Keratinocyte (primary cell): ENCODE measurements at regions not wholly inside any gene's neighbourhood (a gene's known extent, or its start where the extent isn't known, plus 50 kb on each side); places are given as distances from the start of the nearest gene placed in this dataset.

Experiments used
- DNase-seq: peaks from one replicate; pipeline ENCODE4 v3.0.0-alpha.2; 2011; ENCODE audit warnings: low read depth, missing footprints, low spot score
- FAIRE-seq: peaks from 2 replicates; lab custom pipeline; 2011; peaks lifted over from hg19 to GRCh38; lab: Jason Lieb, UNC
- H2AFZ ChIP-seq: 2 replicates; pipeline ENCODE4 v1.6.0; 2012; ENCODE audit warnings: low read length, control low read depth, inconsistent platforms; ENCODE audit not compliant: control insufficient read depth
- H3K27ac ChIP-seq: 2 replicates; pipeline ENCODE4 v1.5.1; 2011; ENCODE audit warnings: low read length; ENCODE audit not compliant: control insufficient read depth, insufficient read depth
- H3K27me3 ChIP-seq: 3 replicates; pipeline ENCODE4 v1.6.0; 2011; ENCODE audit warnings: low read length; ENCODE audit not compliant: control insufficient read depth, insufficient read depth; ENCODE audit errors: extremely low read depth
- H3K36me3 ChIP-seq, 2 experiments: 2 replicates in 1 of 2; 3 replicates in 1 of 2; pipeline ENCODE4 v1.5.1; 2011; ENCODE audit warnings: low read length in 2 of 2, mild to moderate bottlenecking in 1 of 2; ENCODE audit not compliant: control insufficient read depth in 2 of 2, insufficient read depth in 2 of 2; ENCODE audit errors: extremely low read depth in 1 of 2
- H3K4me1 ChIP-seq: 3 replicates; pipeline ENCODE4 v1.5.1; 2011; ENCODE audit warnings: low read length; ENCODE audit not compliant: control insufficient read depth, insufficient read depth; ENCODE audit errors: extremely low read depth
- H3K4me2 ChIP-seq: 3 replicates; pipeline ENCODE4 v1.6.0; 2011; ENCODE audit warnings: low read depth, low read length; ENCODE audit not compliant: control insufficient read depth, insufficient read depth; ENCODE audit errors: extremely low read depth
- H3K4me3 ChIP-seq, 3 experiments: fragments of 200-600 bp in 1 of 3; sonication (generic) in 1 of 3; 2 replicates in 2 of 3; 3 replicates in 1 of 3; pipeline ENCODE4 v1.5.1; 2011 to 2016; ENCODE audit warnings: low read length in 3 of 3, mild to moderate bottlenecking in 3 of 3, control low read depth in 2 of 3, inconsistent platforms in 1 of 3, low read depth in 1 of 3, mixed read lengths in 1 of 3, mixed run types in 1 of 3, moderate library complexity in 1 of 3; ENCODE audit not compliant: control insufficient read depth in 2 of 3, insufficient read depth in 2 of 3; ENCODE audit errors: extremely low read depth in 1 of 3
- H3K79me2 ChIP-seq: 2 replicates; pipeline ENCODE4 v1.6.0; 2012; ENCODE audit warnings: low read length; ENCODE audit not compliant: control insufficient read depth, insufficient read depth
- H3K9ac ChIP-seq: 3 replicates; pipeline ENCODE4 v1.6.0; 2011; ENCODE audit warnings: low read length; ENCODE audit not compliant: control insufficient read depth, insufficient read depth; ENCODE audit errors: extremely low read depth
- H3K9me1 ChIP-seq: 3 replicates; pipeline ENCODE4 v1.6.0; 2011; ENCODE audit warnings: low read length; ENCODE audit not compliant: control insufficient read depth, insufficient read depth; ENCODE audit errors: extremely low read depth
- H3K9me3 ChIP-seq: 2 replicates; pipeline ENCODE4 v1.5.1; 2012; ENCODE audit warnings: low read depth, low read length; ENCODE audit not compliant: control insufficient read depth
- H4K20me1 ChIP-seq: 3 replicates; pipeline ENCODE4 v1.6.0; 2011; ENCODE audit warnings: low read length; ENCODE audit not compliant: control insufficient read depth, insufficient read depth; ENCODE audit errors: extremely low read depth
- EZH2 ChIP-seq: IDR thresholded peaks from one replicate; pipeline ENCODE4 v1.6.1; 2012; ENCODE audit warnings: inconsistent platforms, mild to moderate bottlenecking, low read length, moderate library complexity
- dilution Hi-C: fragments of 300-500 bp; cut with MboI; formaldehyde crosslinking; loops from one replicate; pipeline ENCODE4 v1.7.0; 2020; ENCODE audit warnings: low sequenced_read_pairs; ENCODE audit not compliant: extremely low pct_ligation_motif_present
- TF ChIP-seq, protein P1 (sequence below), 3 experiments: IDR thresholded peaks in 1 of 3; conservative IDR thresholded peaks in 1 of 3; optimal IDR thresholded peaks in 1 of 3; 2 replicates in 2 of 3; 3 replicates in 1 of 3; pipeline versions ENCODE3 to v1.5.1; 2011; ENCODE audit warnings: low read length in 3 of 3, mild to moderate bottlenecking in 3 of 3, moderate library complexity in 2 of 3, control low read depth in 1 of 3, inconsistent platforms in 1 of 3; ENCODE audit not compliant: insufficient read depth in 2 of 3; ENCODE audit errors: extremely low read depth in 1 of 3

DNA sequence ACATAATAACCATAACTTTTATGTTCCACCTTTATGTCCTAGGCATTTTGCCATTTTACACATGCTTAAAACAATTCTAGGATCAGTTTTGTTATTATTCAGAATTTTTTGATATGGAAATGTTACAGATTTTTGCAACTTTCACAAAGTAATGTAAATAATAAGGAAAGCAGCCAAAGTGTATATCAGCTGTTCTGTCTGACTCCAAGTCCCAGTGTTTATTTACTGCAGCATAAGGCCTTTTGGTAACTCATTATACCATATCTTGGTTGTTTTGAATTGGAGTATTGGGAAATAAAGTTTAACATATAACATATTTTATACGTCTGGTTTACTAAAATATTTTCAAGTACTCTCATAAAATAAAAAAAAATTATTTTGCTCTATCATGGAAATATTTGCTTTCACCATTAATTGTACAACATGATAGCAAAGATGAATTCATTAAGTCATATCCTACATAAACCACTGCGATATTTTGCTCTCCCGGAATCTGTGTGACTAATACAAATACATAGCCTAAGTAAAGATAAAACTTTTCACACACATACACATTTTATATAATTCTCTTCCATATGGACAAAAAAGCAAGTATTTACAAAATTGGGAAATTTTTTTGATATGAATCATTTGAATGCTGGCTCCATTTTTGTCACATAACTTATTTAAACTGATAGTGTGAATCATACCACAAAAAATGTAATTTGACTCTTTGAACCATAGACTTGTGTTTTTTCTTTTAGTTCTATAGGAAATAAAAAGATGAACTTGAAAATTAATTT is 399.0 kb downstream of the PABPC4L start:
- Histone ChIP-seq H3K79me2 (no peaks in the 10 kb centered on the region), H3K36me3 (no peaks in the 10 kb centered on the region), H3K27ac (no peak overlapping the region), H2AFZ (no peak overlapping the region), H3K4me1 (no peaks in the 10 kb centered on the region), H3K27me3 (no peaks in the 10 kb centered on the region), H3K9me1 (no peaks in the 10 kb centered on the region), H3K4me3 (no peak overlapping the region), H3K4me2 (no peak overlapping the region), H3K9ac (no peak overlapping the region), H3K9me3 (no peaks in the 10 kb centered on the region), H4K20me1 (no peaks in the 10 kb centered on the region)
- dilution Hi-C loops, result no loop called here
- DNase-seq, result no peak
- TF ChIP-seq EZH2, result no peak
- TF ChIP-seq, protein P1, sequence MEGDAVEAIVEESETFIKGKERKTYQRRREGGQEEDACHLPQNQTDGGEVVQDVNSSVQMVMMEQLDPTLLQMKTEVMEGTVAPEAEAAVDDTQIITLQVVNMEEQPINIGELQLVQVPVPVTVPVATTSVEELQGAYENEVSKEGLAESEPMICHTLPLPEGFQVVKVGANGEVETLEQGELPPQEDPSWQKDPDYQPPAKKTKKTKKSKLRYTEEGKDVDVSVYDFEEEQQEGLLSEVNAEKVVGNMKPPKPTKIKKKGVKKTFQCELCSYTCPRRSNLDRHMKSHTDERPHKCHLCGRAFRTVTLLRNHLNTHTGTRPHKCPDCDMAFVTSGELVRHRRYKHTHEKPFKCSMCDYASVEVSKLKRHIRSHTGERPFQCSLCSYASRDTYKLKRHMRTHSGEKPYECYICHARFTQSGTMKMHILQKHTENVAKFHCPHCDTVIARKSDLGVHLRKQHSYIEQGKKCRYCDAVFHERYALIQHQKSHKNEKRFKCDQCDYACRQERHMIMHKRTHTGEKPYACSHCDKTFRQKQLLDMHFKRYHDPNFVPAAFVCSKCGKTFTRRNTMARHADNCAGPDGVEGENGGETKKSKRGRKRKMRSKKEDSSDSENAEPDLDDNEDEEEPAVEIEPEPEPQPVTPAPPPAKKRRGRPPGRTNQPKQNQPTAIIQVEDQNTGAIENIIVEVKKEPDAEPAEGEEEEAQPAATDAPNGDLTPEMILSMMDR (optimal IDR thresholded peaks at IDR 0.05 in 1 of 3, IDR thresholded peaks at IDR 0.05 in 1 of 3, conservative IDR thresholded peaks at IDR 0.05 in 1 of 3; ENCODE audit: extremely low read depth in 1 of 3, insufficient read depth in 2 of 3, low read length in 3 of 3), result no peak
- FAIRE-seq, result no peak

DNA sequence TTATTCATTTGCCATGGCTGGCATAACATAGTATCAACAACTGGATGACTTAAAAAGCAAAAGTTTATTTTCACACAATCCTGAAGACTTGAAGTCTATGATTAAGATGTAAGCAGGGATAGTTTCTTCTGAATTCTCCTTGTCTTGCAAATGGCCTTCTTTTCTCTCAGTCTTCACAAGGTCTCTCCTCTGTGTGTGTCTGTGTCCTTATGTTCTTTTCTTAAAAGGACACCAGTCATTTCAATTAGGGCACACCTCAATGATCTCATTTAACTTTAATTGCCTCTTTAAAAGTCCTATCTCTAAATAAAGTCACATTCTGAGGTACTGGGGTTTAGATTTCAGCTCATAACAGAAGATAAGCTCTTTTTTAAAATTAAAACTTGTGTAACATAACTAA is 399.7 kb downstream of the PABPC4L start:
- no peaks in the 10 kb centered on the region for H3K27me3 ChIP-seq
- no peaks in the 10 kb centered on the region for H3K4me1 ChIP-seq
- H3K9me3 ChIP-seq, result no peaks in the 10 kb centered on the region
- H3K4me3 ChIP-seq, result no peak overlapping the region
- dilution Hi-C loops, result no loop called here
- no peak overlapping the region for H2AFZ ChIP-seq
- H3K9me1 ChIP-seq, result no peaks in the 10 kb centered on the region
- no peak overlapping the region for H3K4me2 ChIP-seq
- no peak overlapping the region for H3K9ac ChIP-seq
- H3K79me2 ChIP-seq, result no peaks in the 10 kb centered on the region
- H3K36me3 ChIP-seq, result no peaks in the 10 kb centered on the region
- no peak overlapping the region for H3K27ac ChIP-seq
- FAIRE-seq (no peak), DNase-seq (no peak)
- no peaks in the 10 kb centered on the region for H4K20me1 ChIP-seq
- TF ChIP-seq, protein P1 (optimal IDR thresholded peaks at IDR 0.05 in 1 of 3, IDR thresholded peaks at IDR 0.05 in 1 of 3, conservative IDR thresholded peaks at IDR 0.05 in 1 of 3; ENCODE audit: extremely low read depth in 1 of 3, insufficient read depth in 2 of 3, low read length in 3 of 3), result no peak
- no peak for TF ChIP-seq EZH2
